ENCODE measurements at regions not wholly inside any gene's neighbourhood (a gene's known extent, or its start where the extent isn't known, plus 50 kb on each side); places are given as distances from the start of the nearest gene placed in this dataset.

DNA sequence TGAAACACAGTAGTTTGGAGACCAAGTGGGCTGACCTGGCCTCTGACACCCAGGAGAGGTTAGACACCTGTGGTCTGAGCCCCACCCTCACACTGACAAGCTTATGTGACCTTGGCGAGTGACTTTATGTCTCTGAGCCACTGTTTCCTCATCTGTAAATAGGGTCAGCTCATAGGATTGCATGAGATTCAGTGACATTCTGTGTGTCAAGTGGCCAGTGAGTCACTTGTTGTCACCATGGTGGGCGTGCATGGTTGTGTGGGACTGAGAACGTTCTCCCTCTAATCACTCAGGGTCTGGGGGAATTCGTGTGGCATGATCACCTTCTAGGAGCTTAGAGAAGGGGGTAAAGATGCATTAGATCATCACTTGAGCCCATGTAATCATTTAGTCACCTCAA, 146.4 kb downstream of the PHETA1 start:
- POLR2A ChIA-PET, result no interaction called here
- Mint-ChIP-seq H3K4me3 (no peak overlapping the region), H3K4me1 (peaks cover 2 to 17% (median 10%) of the 10 kb centered on the region in 4 donors), H3K27me3 (peaks cover 0 to 2% (median 0%) of the 10 kb centered on the region in 5 donors), H3K27ac (no peak overlapping the region), H3K9me3 (no peaks in the 10 kb centered on the region), H3K36me3 (no peaks in the 10 kb centered on the region)
- DNase-seq, result no peak
- ATAC-seq, result no peak

- peaks cover 2 to 17% (median 10%) of the 10 kb centered on the region in 4 donors for H3K4me1 Mint-ChIP-seq
- H3K9me3 Mint-ChIP-seq, result no peaks in the 10 kb centered on the region
- no peaks in the 10 kb centered on the region for H3K36me3 Mint-ChIP-seq
- no peak for DNase-seq
- H3K27ac Mint-ChIP-seq, result no peak overlapping the region
- POLR2A ChIA-PET, result no interaction called here
- no peak for ATAC-seq
- no peak overlapping the region for H3K4me3 Mint-ChIP-seq
- H3K27me3 Mint-ChIP-seq, result peaks cover 0 to 2% (median 0%) of the 10 kb centered on the region in 5 donors
Observed at GRCh38 chr12:111222027-111222414, 146.9 kb downstream of the PHETA1 start.

DNA sequence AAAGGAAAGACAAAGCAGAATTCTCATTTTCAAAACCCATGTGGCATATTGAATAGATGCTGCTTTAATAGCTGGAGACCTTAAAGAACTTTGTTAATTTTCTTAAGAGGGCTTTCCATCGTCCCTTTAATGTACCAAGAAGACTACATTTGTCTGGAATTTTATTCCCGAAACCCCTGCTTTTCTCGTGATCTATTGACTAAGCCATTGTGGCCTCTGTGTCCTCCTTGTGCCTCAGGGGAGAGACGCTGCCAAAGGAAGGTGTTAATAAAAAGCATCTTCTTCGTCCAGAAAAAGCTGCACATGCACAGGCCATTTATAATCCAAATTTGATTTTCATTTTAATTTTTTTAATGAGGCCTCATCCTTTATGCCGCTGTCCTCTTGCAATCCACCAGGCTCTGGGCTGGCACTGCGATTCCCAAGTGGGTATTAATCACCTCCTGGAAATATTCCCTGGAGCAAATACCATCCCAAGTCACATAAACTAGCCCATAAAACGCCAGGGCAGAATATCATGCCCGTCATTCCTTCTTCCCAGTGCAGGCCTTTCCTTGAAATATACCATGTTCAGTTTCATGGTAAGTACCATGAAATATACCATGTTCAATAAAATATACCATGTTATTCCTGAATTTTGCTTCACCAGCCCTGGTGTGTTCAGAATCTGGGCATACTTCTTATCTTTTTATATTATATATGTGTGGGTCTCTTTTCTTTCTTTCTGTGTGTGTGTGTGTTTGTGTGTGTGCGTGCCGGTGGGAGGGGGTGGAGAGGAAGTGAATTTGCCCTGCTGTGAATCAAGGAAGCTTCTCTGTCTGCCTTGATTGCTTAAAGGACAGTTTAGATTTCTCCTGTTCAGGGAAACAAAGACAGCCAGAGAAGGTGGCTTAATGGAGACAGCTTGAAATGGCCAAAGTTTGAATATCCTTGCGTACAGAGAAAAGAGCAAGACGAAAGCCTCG, 147.6 kb downstream of the PHETA1 start:
- no peak overlapping the region for H3K4me3 Mint-ChIP-seq
- H3K4me1 Mint-ChIP-seq, result peaks cover 2 to 17% (median 10%) of the 10 kb centered on the region in 4 donors
- no peak overlapping the region for H3K27ac Mint-ChIP-seq
- peaks cover 0 to 9% (median 0%) of the 10 kb centered on the region in 5 donors for H3K27me3 Mint-ChIP-seq
- no peaks in the 10 kb centered on the region for H3K9me3 Mint-ChIP-seq
- POLR2A ChIA-PET, result interaction anchor here (0.6 kb wide), 2 partner anchors 60 to 560 kb away, joined by 4 to 5 read pairs; no protein-coding TSS in a partner anchor
- ATAC-seq, result no peak
- DNase-seq, result no peak
- no peaks in the 10 kb centered on the region for H3K36me3 Mint-ChIP-seq

DNA sequence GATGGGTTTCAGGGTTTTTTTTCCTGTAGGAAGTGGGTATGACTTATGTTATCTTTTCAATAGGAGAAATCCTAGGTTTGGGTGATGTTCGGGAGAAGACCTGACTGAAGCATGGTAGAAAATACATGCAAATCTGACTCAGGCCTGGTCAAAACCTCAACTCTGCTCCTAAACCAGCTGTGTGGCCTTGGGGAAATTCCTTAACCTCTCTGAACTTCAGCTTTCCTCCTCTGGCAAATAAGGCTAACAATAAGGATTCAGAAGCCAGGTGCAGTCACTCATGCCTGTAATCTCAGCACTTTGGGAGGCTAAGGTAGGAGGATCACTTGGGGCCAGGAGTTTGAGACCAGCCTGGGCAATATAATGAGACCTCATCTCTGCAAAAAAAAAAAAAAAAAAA, 148.5 kb downstream of the PHETA1 start:
- peaks cover 2 to 14% (median 10%) of the 10 kb centered on the region in 4 donors for H3K4me1 Mint-ChIP-seq
- H3K36me3 Mint-ChIP-seq, result no peaks in the 10 kb centered on the region
- H3K9me3 Mint-ChIP-seq, result no peaks in the 10 kb centered on the region
- POLR2A ChIA-PET, result interaction anchor here (0.6 kb wide), 1 partner anchor 61 kb away, joined by 4 read pairs; no protein-coding TSS in a partner anchor
- no peak overlapping the region for H3K4me3 Mint-ChIP-seq
- ATAC-seq (no peak), DNase-seq (no peak)
- H3K27ac Mint-ChIP-seq, result no peak overlapping the region
- H3K27me3 Mint-ChIP-seq, result peaks cover 0 to 9% (median 0%) of the 10 kb centered on the region in 5 donors

- Mint-ChIP-seq H3K9me3 (no peaks in the 10 kb centered on the region), H3K36me3 (no peaks in the 10 kb centered on the region), H3K27ac (no peak overlapping the region), H3K27me3 (peaks cover 0 to 9% (median 0%) of the 10 kb centered on the region in 5 donors), H3K4me1 (peaks cover 2 to 8% (median 5%) of the 10 kb centered on the region in 4 donors), H3K4me3 (no peak overlapping the region)
- ATAC-seq (no peak), DNase-seq (no peak)
- POLR2A ChIA-PET, result no interaction called here
Observed at GRCh38 chr12:111219440-111219839, 149.5 kb downstream of the PHETA1 start.

GRCh38 chr12:111218499-111218898, 150.4 kb downstream of the PHETA1 start:
- peaks cover 0 to 2% (median 0%) of the 10 kb centered on the region in 4 donors for H3K4me1 Mint-ChIP-seq
- peaks cover 0 to 9% (median 0%) of the 10 kb centered on the region in 5 donors for H3K27me3 Mint-ChIP-seq
- no peaks in the 10 kb centered on the region for H3K36me3 Mint-ChIP-seq
- ATAC-seq (no peak), DNase-seq (no peak)
- no peak overlapping the region for H3K27ac Mint-ChIP-seq
- POLR2A ChIA-PET, result no interaction called here
- H3K4me3 Mint-ChIP-seq, result no peak overlapping the region
- H3K9me3 Mint-ChIP-seq, result no peaks in the 10 kb centered on the region

GRCh38 chr12:111216387-111217159, 152.3 kb downstream of the PHETA1 start:
- no peaks in the 10 kb centered on the region for H3K4me1 Mint-ChIP-seq
- POLR2A ChIA-PET, result no interaction called here
- peaks cover 0 to 1% (median 0%) of the 10 kb centered on the region in 9 donors for H3K9me3 Mint-ChIP-seq
- H3K4me3 Mint-ChIP-seq, result no peak overlapping the region
- no peak for DNase-seq
- H3K36me3 Mint-ChIP-seq, result no peaks in the 10 kb centered on the region
- peak overlapping the region in 1 of 10 donors; percentile 20 for H3K27ac Mint-ChIP-seq
- no peak for ATAC-seq
- H3K27me3 Mint-ChIP-seq, result peaks cover 1 to 19% (median 3%) of the 10 kb centered on the region in 5 donors

DNA sequence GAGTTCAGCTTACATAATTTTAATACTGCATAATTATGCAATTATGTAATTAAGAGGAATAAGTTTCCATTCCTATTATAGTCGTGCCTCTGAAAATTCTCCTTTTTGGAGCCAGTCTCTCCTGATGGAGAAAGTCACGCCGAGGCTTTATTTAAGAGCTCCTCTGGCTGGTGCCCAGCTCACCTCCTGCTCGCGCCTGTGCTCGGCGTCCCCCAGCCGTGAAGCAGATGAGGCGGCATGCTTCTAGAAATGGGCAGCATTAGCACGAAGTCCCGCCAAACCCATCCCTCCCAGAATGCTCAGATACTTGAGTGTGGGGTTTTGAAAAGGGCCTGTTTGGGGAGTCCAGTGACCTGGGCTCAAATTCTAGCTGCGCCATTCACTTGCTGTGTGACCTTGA, 153.0 kb downstream of the PHETA1 start:
- H3K4me3 Mint-ChIP-seq, result no peak overlapping the region
- POLR2A ChIA-PET, result no interaction called here
- no peaks in the 10 kb centered on the region for H3K36me3 Mint-ChIP-seq
- peaks cover 0 to 1% (median 0%) of the 10 kb centered on the region in 9 donors for H3K9me3 Mint-ChIP-seq
- DNase-seq (no peak), ATAC-seq (no peak)
- peaks cover 4 to 19% (median 7%) of the 10 kb centered on the region in 5 donors for H3K27me3 Mint-ChIP-seq
- H3K27ac Mint-ChIP-seq, result no peak overlapping the region
- no peaks in the 10 kb centered on the region for H3K4me1 Mint-ChIP-seq

- H3K4me1 Mint-ChIP-seq, result no peaks in the 10 kb centered on the region
- H3K27ac Mint-ChIP-seq, result no peak overlapping the region
- no peak for ATAC-seq
- peaks cover 0 to 1% (median 0%) of the 10 kb centered on the region in 9 donors for H3K9me3 Mint-ChIP-seq
- H3K36me3 Mint-ChIP-seq, result no peaks in the 10 kb centered on the region
- no peak for DNase-seq
- H3K27me3 Mint-ChIP-seq, result peaks cover 4 to 19% (median 11%) of the 10 kb centered on the region in 5 donors
- POLR2A ChIA-PET, result interaction anchor here (0.6 kb wide), 1 partner anchor 565 kb away, joined by 3 read pairs; no protein-coding TSS in a partner anchor
- H3K4me3 Mint-ChIP-seq, result no peak overlapping the region
Observed at GRCh38 chr12:111214401-111214800, 154.5 kb downstream of the PHETA1 start.

DNA sequence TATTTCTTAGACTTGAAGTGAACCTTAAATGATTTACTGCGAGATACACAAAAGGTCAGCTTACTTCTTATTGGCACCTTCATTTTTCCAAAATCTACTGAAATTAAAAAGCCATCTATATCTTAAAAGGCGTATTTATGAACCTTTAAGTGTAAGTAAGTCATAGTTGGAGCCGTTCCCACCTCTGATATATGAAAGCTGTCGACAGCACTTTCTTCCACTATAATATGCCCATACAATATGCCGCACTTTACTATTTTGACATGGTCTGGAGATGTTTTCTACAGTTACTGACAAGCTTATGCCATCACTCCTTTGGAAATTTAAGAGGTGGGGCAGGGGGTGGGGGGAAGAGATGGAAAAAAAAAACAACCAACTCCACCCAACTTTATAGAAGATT, 155.3 kb downstream of the PHETA1 start:
- H3K4me1 Mint-ChIP-seq, result no peaks in the 10 kb centered on the region
- H3K9me3 Mint-ChIP-seq, result peaks cover 0 to 1% (median 0%) of the 10 kb centered on the region in 9 donors
- no peak overlapping the region for H3K27ac Mint-ChIP-seq
- ATAC-seq, result no peak
- H3K27me3 Mint-ChIP-seq, result peaks cover 4 to 19% (median 11%) of the 10 kb centered on the region in 5 donors
- no peaks in the 10 kb centered on the region for H3K36me3 Mint-ChIP-seq
- no peak for DNase-seq
- POLR2A ChIA-PET, result no interaction called here
- no peak overlapping the region for H3K4me3 Mint-ChIP-seq

GRCh38 chr12:111212814-111213456, 156.0 kb downstream of the PHETA1 start:
- Mint-ChIP-seq H3K4me1 (no peaks in the 10 kb centered on the region), H3K4me3 (peak overlapping the region in 1 of 10 donors; percentile 8), H3K27ac (no peak overlapping the region), H3K9me3 (peaks cover 0 to 1% (median 0%) of the 10 kb centered on the region in 9 donors), H3K36me3 (no peaks in the 10 kb centered on the region), H3K27me3 (peaks cover 4 to 19% (median 11%) of the 10 kb centered on the region in 5 donors)
- DNase-seq (no peak), ATAC-seq (no peak)
- POLR2A ChIA-PET, result no interaction called here

DNA sequence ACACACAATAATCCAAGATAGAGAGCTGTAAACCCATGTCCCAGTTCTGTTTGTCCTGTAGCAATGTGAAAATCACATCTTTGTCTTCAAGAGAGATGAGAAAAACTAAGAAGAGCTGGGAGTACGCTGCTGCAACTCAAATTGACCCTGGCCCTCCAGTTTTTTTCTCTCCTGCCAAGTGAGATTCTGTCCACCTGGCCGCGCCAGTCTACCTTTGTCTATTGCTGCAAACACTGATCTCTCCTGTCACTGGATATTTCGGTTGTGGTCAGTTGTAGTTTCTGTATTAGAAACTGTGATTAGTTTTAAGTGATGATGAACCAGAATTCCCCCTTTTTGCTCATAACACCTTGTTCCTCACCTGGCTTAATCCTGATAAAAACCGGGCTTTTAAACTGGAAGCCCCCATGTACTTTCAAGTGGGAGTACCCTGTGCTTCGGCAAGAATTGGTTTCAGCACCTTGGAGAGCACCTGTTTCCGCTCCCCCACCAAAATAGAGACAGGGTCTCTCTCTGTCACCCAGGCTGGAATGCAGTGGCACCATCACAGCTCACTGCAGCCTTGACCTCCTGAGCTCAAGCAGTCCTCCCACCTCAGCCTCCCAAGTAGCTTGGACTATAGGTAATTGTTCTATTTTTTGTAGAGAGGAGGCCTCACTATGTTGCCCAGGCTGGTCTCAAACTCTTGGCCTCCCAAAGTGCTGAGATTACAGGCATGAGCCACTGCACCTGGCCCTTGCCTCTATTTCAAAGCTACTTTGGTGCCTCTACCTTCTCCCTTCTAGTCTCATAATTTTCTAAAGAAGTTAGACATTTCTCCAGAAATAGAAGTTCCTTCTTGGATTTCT, 156.8 kb downstream of the PHETA1 start:
- H3K9me3 Mint-ChIP-seq, result peaks cover 0 to 1% (median 0%) of the 10 kb centered on the region in 9 donors
- ATAC-seq, result no peak
- H3K4me1 Mint-ChIP-seq, result no peaks in the 10 kb centered on the region
- H3K27ac Mint-ChIP-seq, result no peak overlapping the region
- H3K27me3 Mint-ChIP-seq, result peaks cover 4 to 18% (median 15%) of the 10 kb centered on the region in 5 donors
- POLR2A ChIA-PET, result no interaction called here
- DNase-seq, result peak in 2 of 10 donors; percentile 5 to 9
- no peaks in the 10 kb centered on the region for H3K36me3 Mint-ChIP-seq
- no peak overlapping the region for H3K4me3 Mint-ChIP-seq

Measured in naive thymus-derived CD8-positive, alpha-beta T cell (primary cell).